ENCODE measurements at regions not wholly inside any gene's neighbourhood (a gene's known extent, or its start where the extent isn't known, plus 50 kb on each side); places are given as distances from the start of the nearest gene placed in this dataset.
"Not testable (repeated sequence)": the region's sequence is repeated elsewhere in the genome, so short reads cannot be mapped to it uniquely, and the experiment has no call there.

GRCh38 chr21:13843081-13843480, 233.5 kb downstream of the POTED start:
- not testable (repeated sequence) for TF ChIP-seq POLR2A (IDR thresholded peaks at IDR 0.05; ENCODE audit: low read length); EP300 (IDR thresholded peaks at IDR 0.05); RAD21 (conservative IDR thresholded peaks at IDR 0.05 in 1 of 2, IDR thresholded peaks at IDR 0.05 in 1 of 2); MAFK (IDR thresholded peaks at IDR 0.05; ENCODE audit: partially characterized antibody); NPAS2 (CRISPR knock-in tag; IDR thresholded peaks at IDR 0.05; ENCODE audit: borderline replicate concordance); REST (IDR thresholded peaks at IDR 0.05)
- TF ChIP-seq, protein P1, sequence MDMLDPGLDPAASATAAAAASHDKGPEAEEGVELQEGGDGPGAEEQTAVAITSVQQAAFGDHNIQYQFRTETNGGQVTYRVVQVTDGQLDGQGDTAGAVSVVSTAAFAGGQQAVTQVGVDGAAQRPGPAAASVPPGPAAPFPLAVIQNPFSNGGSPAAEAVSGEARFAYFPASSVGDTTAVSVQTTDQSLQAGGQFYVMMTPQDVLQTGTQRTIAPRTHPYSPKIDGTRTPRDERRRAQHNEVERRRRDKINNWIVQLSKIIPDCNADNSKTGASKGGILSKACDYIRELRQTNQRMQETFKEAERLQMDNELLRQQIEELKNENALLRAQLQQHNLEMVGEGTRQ (IDR thresholded peaks at IDR 0.05): not testable (repeated sequence)
